CD14-positive monocyte (primary cell): ENCODE measurements at regions not wholly inside any gene's neighbourhood (a gene's known extent, or its start where the extent isn't known, plus 50 kb on each side); places are given as distances from the start of the nearest gene placed in this dataset.

Experiments
- DNase-seq, 3 donors: peaks; one replicate each; pipeline ENCODE4 v3.0.0-alpha.2; 2011 to 2022
- H2AFZ ChIP-seq: 2 replicates; pipeline ENCODE4 v1.6.0; 2012; ENCODE audit warnings: mild to moderate bottlenecking, low read depth, low read length, inconsistent platforms; ENCODE audit not compliant: insufficient read depth, poor library complexity, severe bottlenecking
- H3K27ac ChIP-seq, 2 donors: 1 replicate in 1 of 2; 2 replicates in 1 of 2; pipeline ENCODE4 v1.5.1; 2012 to 2013; ENCODE audit warnings: low read length in 2 of 2, control low read depth in 1 of 2, inconsistent platforms in 1 of 2, low read depth in 1 of 2, mild to moderate bottlenecking in 1 of 2
- H3K27me3 ChIP-seq, 2 donors: one replicate each; pipeline versions ENCODE4 v1.6.0 to v1.6.1; 2011 to 2013; ENCODE audit warnings: low read length in 2 of 2; ENCODE audit not compliant: control insufficient read depth in 2 of 2, insufficient read depth in 2 of 2
- H3K36me3 ChIP-seq, 2 donors: replicated peaks in 1 of 2; 1 replicate in 1 of 2; 2 replicates in 1 of 2; pipeline versions ENCODE4 v1.5.1 to v1.6.1; 2012 to 2013; ENCODE audit warnings: low read length in 2 of 2, control low read depth in 1 of 2, inconsistent platforms in 1 of 2, mild to moderate bottlenecking in 1 of 2; ENCODE audit not compliant: insufficient read depth in 2 of 2, control insufficient read depth in 1 of 2
- H3K4me1 ChIP-seq, 2 donors: 1 replicate in 1 of 2; 2 replicates in 1 of 2; pipeline versions ENCODE4 v1.5.1 to v1.6.1; 2012 to 2013; ENCODE audit warnings: low read length in 2 of 2, control low read depth in 1 of 2, inconsistent platforms in 1 of 2, mild to moderate bottlenecking in 1 of 2, moderate library complexity in 1 of 2; ENCODE audit not compliant: insufficient read depth in 2 of 2, control insufficient read depth in 1 of 2
- H3K4me2 ChIP-seq: replicated peaks from 2 replicates; pipeline ENCODE3; 2012; ENCODE audit warnings: low read length, moderate library complexity, mild to moderate bottlenecking; ENCODE audit not compliant: poor library complexity, severe bottlenecking; ENCODE audit errors: extremely low read depth
- H3K4me3 ChIP-seq, 3 experiments: fragments of 200-600 bp in 1 of 3; sonication (generic) in 1 of 3; replicated peaks in 1 of 3; 1 replicate in 2 of 3; 2 replicates in 1 of 3; pipeline ENCODE4 v1.5.1; 2011 to 2013; ENCODE audit warnings: low read length in 3 of 3, mild to moderate bottlenecking in 3 of 3, control low read depth in 2 of 3, low read depth in 2 of 3, inconsistent platforms in 1 of 3, moderate library complexity in 1 of 3
- H3K79me2 ChIP-seq: 2 replicates; pipeline ENCODE4 v1.6.0; 2012; ENCODE audit warnings: mild to moderate bottlenecking, control low read depth, inconsistent platforms, low read length, moderate library complexity; ENCODE audit not compliant: insufficient read depth
- H3K9ac ChIP-seq: 2 replicates; pipeline ENCODE4 v1.6.0; 2017; ENCODE audit warnings: low read length, mild to moderate bottlenecking; ENCODE audit not compliant: insufficient read depth, poor library complexity, severe bottlenecking
- H3K9me3 ChIP-seq, 2 donors: replicated peaks in 1 of 2; 1 replicate in 1 of 2; 2 replicates in 1 of 2; pipeline versions ENCODE4 v1.5.1 to v1.6.1; 2012 to 2013; ENCODE audit warnings: low read length in 2 of 2, control low read depth in 1 of 2; ENCODE audit not compliant: control insufficient read depth in 1 of 2, insufficient read depth in 1 of 2
- H4K20me1 ChIP-seq: 2 replicates; pipeline ENCODE4 v1.6.0; 2012; ENCODE audit warnings: mild to moderate bottlenecking, low read length, control low read depth, moderate library complexity; ENCODE audit not compliant: insufficient read depth
- H3K27ac Mint-ChIP-seq, 7 donors: one replicate each; pipeline ENCODE4 v1.8.0; 2020; ENCODE audit warnings: mild to moderate bottlenecking in 7 of 7, mixed read lengths in 7 of 7, moderate library complexity in 6 of 7, inconsistent platforms in 2 of 7
- H3K27me3 Mint-ChIP-seq, 3 donors: one replicate each; pipeline ENCODE4 v1.8.0; 2021 to 2022; ENCODE audit warnings: low read depth in 3 of 3, mild to moderate bottlenecking in 3 of 3, mixed read lengths in 3 of 3, moderate library complexity in 3 of 3, inconsistent platforms in 1 of 3
- H3K36me3 Mint-ChIP-seq, 2 donors: one replicate each; pipeline ENCODE4 v1.8.0; 2020; ENCODE audit warnings: mixed read lengths in 2 of 2, inconsistent platforms in 1 of 2, mild to moderate bottlenecking in 1 of 2
- H3K4me1 Mint-ChIP-seq: one replicate; pipeline ENCODE4 v1.8.0; 2020; ENCODE audit warnings: mild to moderate bottlenecking, mixed read lengths
- H3K4me3 Mint-ChIP-seq, 2 donors: one replicate each; pipeline ENCODE4 v1.8.0; 2020; ENCODE audit warnings: mild to moderate bottlenecking in 2 of 2, mixed read lengths in 2 of 2, moderate library complexity in 1 of 2
- H3K9me3 Mint-ChIP-seq, 7 donors: one replicate each; pipeline ENCODE4 v1.8.0; 2020 to 2022; ENCODE audit warnings: mixed read lengths in 7 of 7, mild to moderate bottlenecking in 6 of 7, moderate library complexity in 6 of 7, inconsistent platforms in 2 of 7
- CTCF ChIP-seq: fragments of 200-600 bp; IDR thresholded peaks from one replicate; pipeline ENCODE4 v1.8.0; 2022; ENCODE audit warnings: antibody characterized with exemption, mild to moderate bottlenecking
- WGBS: methylation state at CpG from one replicate; pipeline ENCODE4 v1.1.5; 2013; ENCODE audit warnings: missing lambda C conversion rate; ENCODE audit not compliant: insufficient coverage; 5-methylcytosine and 5-hydroxymethylcytosine counted together
- intact Hi-C, 2 donors: fragments of 100-400 bp; cut with micrococcal nuclease; formaldehyde crosslinking; loops; one replicate each; pipeline versions ENCODE4 v1.15.0 to v1.15.1; 2023

GRCh38 chr12:111029732-111030131 lies 109.4 kb upstream of the MYL2 start:
- intact Hi-C loops = loop anchor here in 1 of 2 donors (10.0 kb wide), 1 partner anchor 425 kb away; no protein-coding TSS in a partner anchor
- H2AFZ ChIP-seq = no peak overlapping the region
- no peak for DNase-seq
- peaks cover 4 to 12% of the 10 kb centered on the region in 2 donors for H3K4me1 ChIP-seq
- H3K27ac Mint-ChIP-seq = no peak overlapping the region
- H3K36me3 Mint-ChIP-seq = peaks cover 0 to 5% of the 10 kb centered on the region in 2 donors
- H3K36me3 ChIP-seq = no peaks in the 10 kb centered on the region
- H3K9me3 Mint-ChIP-seq = peaks cover 0 to 7% (median 2%) of the 10 kb centered on the region in 7 donors
- peaks cover 34 to 72% (median 39%) of the 10 kb centered on the region in 3 donors for H3K27me3 Mint-ChIP-seq
- H3K27ac ChIP-seq = no peak overlapping the region
- peaks cover 32 to 42% of the 10 kb centered on the region in 2 donors for H3K27me3 ChIP-seq
- WGBS = 66% methylated on average over 5 of the region's 5 CpGs
- no peak overlapping the region for H3K9ac ChIP-seq
- no peaks in the 10 kb centered on the region for H4K20me1 ChIP-seq
- H3K4me1 Mint-ChIP-seq = peaks cover under 1% of the 10 kb centered on the region
- H3K9me3 ChIP-seq = peaks cover 0 to 12% of the 10 kb centered on the region in 2 donors
- no peak overlapping the region for H3K4me3 ChIP-seq
- no peak for TF ChIP-seq CTCF
- H3K79me2 ChIP-seq = no peaks in the 10 kb centered on the region
- H3K4me2 ChIP-seq = no peak overlapping the region
- H3K4me3 Mint-ChIP-seq = peak overlapping the region in 1 of 2 donors; percentile 4

GRCh38 chr12:111029305-111029704 lies 108.9 kb upstream of the MYL2 start:
- DNase-seq = no peak
- H3K27ac Mint-ChIP-seq = no peak overlapping the region
- Histone ChIP-seq H3K4me1 (peaks cover 4 to 9% of the 10 kb centered on the region in 2 donors), H3K36me3 (no peaks in the 10 kb centered on the region), H3K4me2 (no peak overlapping the region), H3K27ac (no peak overlapping the region), H2AFZ (no peak overlapping the region), H3K9me3 (peaks cover 0 to 12% of the 10 kb centered on the region in 2 donors), H3K27me3 (peaks cover 32 to 42% of the 10 kb centered on the region in 2 donors), H3K4me3 (no peak overlapping the region), H3K79me2 (no peaks in the 10 kb centered on the region), H3K9ac (no peak overlapping the region), H4K20me1 (no peaks in the 10 kb centered on the region)
- peaks cover 0 to 7% (median 2%) of the 10 kb centered on the region in 7 donors for H3K9me3 Mint-ChIP-seq
- WGBS = 94% methylated on average over 3 of the region's 4 CpGs
- no peak for TF ChIP-seq CTCF
- H3K36me3 Mint-ChIP-seq = peaks cover 0 to 5% of the 10 kb centered on the region in 2 donors
- intact Hi-C loops = loop anchor here in 1 of 2 donors (10.0 kb wide), 1 partner anchor 425 kb away; no protein-coding TSS in a partner anchor
- peaks cover 34 to 72% (median 39%) of the 10 kb centered on the region in 3 donors for H3K27me3 Mint-ChIP-seq
- H3K4me3 Mint-ChIP-seq = no peak overlapping the region
- H3K4me1 Mint-ChIP-seq = peaks cover 2% of the 10 kb centered on the region
